Caki2 (cell line): ENCODE measurements at regions not wholly inside any gene's neighbourhood (a gene's known extent, or its start where the extent isn't known, plus 50 kb on each side); places are given as distances from the start of the nearest gene placed in this dataset.
"Not testable (repeated sequence)": the region's sequence is repeated elsewhere in the genome, so short reads cannot be mapped to it uniquely, and the experiment has no call there.

Experiments
- DNase-seq: peaks from one replicate; pipeline ENCODE4 v3.0.0-alpha.2; 2015; ENCODE audit warnings: low read depth
- in situ Hi-C: cut with HindIII; loops from 2 replicates; pipeline ENCODE4 v1.10.0; 2016; ENCODE audit warnings: low sequenced_read_pairs, low pct_unique_long_range_greater_than_20kb, mixed read lengths

GRCh38 chr16:35792516-35793285 lies 2333.3 kb downstream of the TP53TG3F start:
- in situ Hi-C loops, result no loop called here
- DNase-seq, result no peak

GRCh38 chr16:35793601-35794000 lies 2334.2 kb downstream of the TP53TG3F start:
- no peak for DNase-seq
- in situ Hi-C loops, result no loop called here

- in situ Hi-C loops, result no loop called here
- DNase-seq, result no peak
Observed at GRCh38 chr16:35794896-35795295, 2335.5 kb downstream of the TP53TG3F start.

- in situ Hi-C loops, result no loop called here
- no peak for DNase-seq
Observed at GRCh38 chr16:35795361-35796029, 2336.1 kb downstream of the TP53TG3F start.

GRCh38 chr16:35797811-35798210 lies 2338.4 kb downstream of the TP53TG3F start:
- in situ Hi-C loops, result no loop called here
- DNase-seq, result no peak

- in situ Hi-C loops, result no loop called here
- DNase-seq, result no peak
Observed at GRCh38 chr16:35798885-35799426, 2339.5 kb downstream of the TP53TG3F start.

GRCh38 chr16:35804465-35804864 lies 2345.1 kb downstream of the TP53TG3F start:
- in situ Hi-C loops, DNase-seq: not testable (repeated sequence)

- in situ Hi-C loops, result no loop called here
Observed at GRCh38 chr16:35823342-35823741, 2363.9 kb downstream of the TP53TG3F start.

GRCh38 chr16:35841632-35842031 lies 2382.2 kb downstream of the TP53TG3F start:
- DNase-seq, result no peak
- in situ Hi-C loops, result no loop called here

More at GRCh38 chr16:35823342-35823741, 2363.9 kb downstream of the TP53TG3F start:
- DNase-seq, result no peak

- in situ Hi-C loops, result no loop called here
- no peak for DNase-seq
Observed at GRCh38 chr16:35862242-35862641, 2402.8 kb downstream of the TP53TG3F start.

GRCh38 chr16:35868630-35869029 lies 2409.2 kb downstream of the TP53TG3F start:
- in situ Hi-C loops, result no loop called here
- DNase-seq, result no peak

GRCh38 chr16:35873472-35873871 lies 2414.1 kb downstream of the TP53TG3F start:
- DNase-seq, result no peak
- in situ Hi-C loops, result no loop called here

GRCh38 chr16:35881654-35882053 lies 2422.2 kb downstream of the TP53TG3F start:
- in situ Hi-C loops, result no loop called here
- no peak for DNase-seq

- in situ Hi-C loops, result no loop called here
- no peak for DNase-seq
Observed at GRCh38 chr16:35906440-35906839, 2447.0 kb downstream of the TP53TG3F start.

- DNase-seq, result no peak
- in situ Hi-C loops, result no loop called here
Observed at GRCh38 chr16:35908152-35908551, 2448.7 kb downstream of the TP53TG3F start.

GRCh38 chr16:35908942-35909341 lies 2449.5 kb downstream of the TP53TG3F start:
- in situ Hi-C loops, result no loop called here
- DNase-seq, result peak; percentile 3

- in situ Hi-C loops, result no loop called here
- no peak for DNase-seq
Observed at GRCh38 chr16:35909351-35909954, 2450.0 kb downstream of the TP53TG3F start.

- no peak for DNase-seq
- in situ Hi-C loops, result loop anchor here (10.0 kb wide), 1 partner anchor 154 kb away; no protein-coding TSS in a partner anchor
Observed at GRCh38 chr16:35910409-35910808, 2451.0 kb downstream of the TP53TG3F start.

- no peak for DNase-seq
- in situ Hi-C loops, result loop anchor here (10.0 kb wide), 1 partner anchor 153 kb away; no protein-coding TSS in a partner anchor
Observed at GRCh38 chr16:35911899-35912298, 2452.5 kb downstream of the TP53TG3F start.
